Left forelimb (tissue), 1 donor: ENCODE measurements at regions not wholly inside any gene's neighbourhood (a gene's known extent, or its start where the extent isn't known, plus 50 kb on each side); places are given as distances from the start of the nearest gene placed in this dataset.
"Not testable (repeated sequence)": the region's sequence is repeated elsewhere in the genome, so short reads cannot be mapped to it uniquely, and the experiment has no call there.

Source experiments
- DNase-seq: peaks from one replicate; pipeline ENCODE4 v3.0.0-alpha.2; 2018; ENCODE audit warnings: low spot score

DNA sequence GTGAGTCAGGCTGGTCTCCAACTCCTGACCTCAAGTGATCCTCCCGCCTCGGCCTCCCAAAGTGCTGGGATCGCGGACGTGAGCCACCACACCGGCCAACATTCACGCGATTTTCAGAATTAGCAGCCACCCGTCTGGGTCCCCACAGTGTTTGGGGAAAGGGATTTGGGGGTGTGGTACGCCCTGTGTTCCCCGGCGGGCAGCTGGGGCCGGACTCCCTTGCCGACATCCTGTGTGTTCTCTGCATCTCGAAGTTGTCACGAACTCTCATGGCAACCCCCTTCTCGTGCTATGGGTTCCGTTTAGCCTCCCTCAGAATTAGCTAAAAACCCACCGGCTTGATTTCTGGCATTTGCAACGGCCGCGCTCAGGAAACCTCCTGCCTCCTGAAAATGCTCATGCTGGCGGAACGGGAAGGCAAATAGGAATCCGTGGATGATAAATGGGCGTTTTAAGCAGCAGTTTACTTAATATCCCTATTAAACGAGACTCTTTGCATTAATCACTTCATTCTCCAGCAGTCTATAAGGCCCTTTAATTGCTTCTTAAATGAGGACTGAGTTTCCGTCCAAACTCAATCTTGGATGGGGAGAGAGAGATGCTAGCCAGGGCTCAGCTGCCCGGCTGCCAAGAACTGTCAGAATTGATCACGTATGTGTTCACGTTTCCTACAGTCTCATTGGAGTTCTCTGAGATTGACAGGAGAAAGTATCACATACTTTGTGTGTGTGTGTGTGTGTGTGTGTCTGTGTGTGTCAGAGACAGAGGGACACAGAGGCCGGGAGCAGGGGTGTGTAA lies 78.9 kb upstream of the PPP2R3B start:
- DNase-seq, result no peak

DNA sequence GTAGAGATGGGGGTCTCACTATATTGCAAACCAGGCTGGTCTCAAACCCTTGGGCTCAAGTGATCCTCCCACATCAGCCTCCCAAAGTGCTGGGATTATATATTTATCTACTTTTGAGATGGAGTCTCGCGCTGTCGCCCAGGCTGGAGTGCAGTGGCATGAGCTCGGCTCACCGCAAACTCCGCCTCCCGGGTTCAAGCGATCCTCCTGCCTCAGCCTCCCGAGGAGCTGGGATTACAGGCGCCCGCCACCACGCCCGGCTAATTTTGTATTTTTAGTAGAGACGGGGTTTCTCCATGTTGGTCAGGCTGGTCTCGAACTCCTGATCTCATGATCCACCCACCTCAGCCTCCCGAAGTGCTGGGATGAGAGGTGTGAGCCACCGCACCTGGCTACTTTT lies 80.1 kb upstream of the PPP2R3B start:
- not testable (repeated sequence) for DNase-seq

DNA sequence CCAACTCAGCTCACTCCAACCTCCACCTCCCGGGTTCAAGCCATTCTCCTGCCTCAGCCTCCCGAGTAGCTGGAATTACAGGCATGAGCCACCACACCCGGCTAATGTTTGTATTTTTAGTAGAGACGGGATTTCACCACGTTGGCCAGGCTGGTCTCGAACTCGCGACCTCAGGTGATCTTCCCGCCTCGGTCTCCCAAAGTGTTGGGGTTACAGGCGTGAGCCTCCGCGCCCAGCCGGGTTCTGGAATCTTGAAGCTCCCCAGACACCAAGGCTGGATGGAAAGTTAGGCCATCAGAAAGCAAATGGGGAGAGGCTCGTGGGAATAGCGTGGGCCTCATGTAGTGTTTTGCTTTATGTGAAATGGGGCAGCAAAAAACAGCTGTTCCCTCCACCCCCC lies 81.0 kb upstream of the PPP2R3B start:
- not testable (repeated sequence) for DNase-seq

DNA sequence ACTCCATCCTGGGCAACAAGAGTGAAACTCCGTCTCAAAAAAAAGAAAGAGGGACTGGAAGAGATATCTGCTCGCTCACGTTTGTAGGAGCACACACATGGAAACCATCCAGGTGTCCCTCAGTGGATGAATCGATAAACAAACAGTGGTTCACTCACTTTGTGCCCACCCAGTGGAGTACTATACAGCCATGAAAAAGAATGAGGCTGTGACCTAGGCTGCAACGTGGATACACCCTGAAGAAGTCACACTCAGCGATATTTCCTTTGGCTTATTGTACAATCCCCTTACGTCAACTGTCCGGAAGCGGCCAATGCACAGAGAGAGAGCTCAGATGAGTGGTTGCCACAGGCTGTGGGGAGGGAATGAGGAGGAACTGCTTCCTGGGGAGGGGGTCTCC lies 82.3 kb upstream of the PPP2R3B start:
- DNase-seq, result no peak

DNA sequence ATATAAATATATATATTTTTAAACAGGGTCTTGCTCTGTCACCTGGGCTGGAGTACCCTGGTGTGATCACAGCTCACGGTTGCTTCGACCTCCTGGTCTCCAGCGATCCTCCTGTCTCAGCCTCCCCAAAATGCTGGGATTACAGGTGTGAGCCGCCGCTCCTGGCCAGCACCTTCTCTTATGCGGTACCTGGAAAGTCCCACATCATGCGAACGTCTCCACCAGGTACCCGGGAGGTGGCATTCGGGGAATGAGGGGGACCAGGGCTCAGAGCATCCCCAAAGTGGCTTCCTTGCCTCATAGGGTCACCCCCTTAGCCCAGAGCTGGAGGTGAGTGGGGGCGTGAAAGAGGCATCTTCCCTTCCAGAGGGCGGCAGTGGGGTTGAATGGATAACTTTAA lies 84.0 kb upstream of the PPP2R3B start:
- DNase-seq, result no peak

DNA sequence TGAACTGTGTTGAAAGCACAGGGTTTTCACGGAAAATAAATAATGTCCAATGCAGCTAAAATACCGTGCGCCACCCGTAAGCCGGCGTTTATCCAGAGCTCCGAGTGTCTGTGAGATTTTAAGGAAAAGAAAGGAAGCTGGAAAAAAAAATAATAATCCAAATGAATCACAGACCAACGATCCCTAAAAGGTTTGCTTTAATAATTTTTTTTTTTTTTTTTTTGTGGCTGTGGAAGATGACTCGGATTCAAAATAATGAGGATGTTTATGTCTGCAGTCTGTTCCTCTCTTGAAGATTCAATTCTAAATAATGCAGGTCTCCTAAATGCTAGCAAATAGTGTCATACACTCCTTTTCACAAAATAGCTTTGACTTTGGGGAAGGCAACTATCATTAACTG lies 84.6 kb upstream of the PPP2R3B start:
- DNase-seq, result no peak

DNA sequence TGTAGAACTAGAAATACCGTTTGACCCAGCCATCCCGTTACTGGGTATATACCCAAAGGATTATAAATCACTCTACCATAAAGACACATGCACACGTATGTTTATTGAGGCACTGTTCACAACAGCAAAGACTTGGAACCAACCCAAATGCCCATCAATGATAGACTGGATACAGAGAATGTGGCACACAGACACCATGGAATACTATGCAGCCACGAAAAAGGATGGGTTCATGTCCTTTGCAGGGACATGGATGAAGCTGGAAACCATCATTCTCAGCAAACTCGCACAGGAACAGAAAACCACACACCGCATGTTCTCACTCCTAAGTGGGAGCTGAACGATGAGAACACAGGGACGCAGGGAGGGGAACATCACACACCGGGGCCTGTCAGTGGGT lies 85.6 kb upstream of the PPP2R3B start:
- not testable (repeated sequence) for DNase-seq

DNA sequence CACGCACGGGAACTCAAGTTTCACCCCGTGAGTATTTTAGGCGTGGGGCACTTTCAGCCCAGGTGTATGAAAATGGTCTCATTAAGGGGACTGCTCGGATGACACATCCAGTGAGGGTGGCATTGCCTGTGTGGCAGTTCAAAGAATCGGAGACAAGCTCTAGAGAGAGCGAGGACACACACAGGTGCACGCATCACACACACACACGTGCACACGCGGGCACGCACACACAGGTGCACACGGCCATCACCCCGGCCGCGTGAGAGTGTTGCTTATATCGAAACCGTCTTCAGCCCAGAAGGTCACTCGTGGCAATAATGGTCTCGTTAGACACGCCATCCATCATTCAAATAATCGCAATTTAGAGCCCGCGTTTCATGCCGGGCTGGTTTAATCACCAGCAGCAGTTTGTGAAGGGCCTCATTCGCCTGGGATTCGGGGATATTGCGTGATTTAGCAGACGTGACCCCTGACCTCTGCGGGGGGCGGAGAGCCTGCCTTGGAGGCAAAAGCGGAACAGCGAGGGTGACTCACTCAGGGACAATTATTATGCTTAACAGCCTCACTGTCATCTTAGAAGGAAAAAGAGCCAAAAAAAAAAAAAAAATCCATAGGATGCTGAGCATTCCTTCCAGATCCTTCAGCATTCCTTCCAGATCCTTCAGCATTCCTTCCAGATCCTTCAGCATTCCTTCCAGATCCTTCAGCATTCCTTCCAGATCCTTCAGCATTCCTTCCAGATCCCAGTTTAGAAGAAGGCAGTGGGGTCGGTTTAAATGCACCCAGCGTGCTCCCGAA lies 89.4 kb upstream of the PPP2R3B start:
- no peak for DNase-seq

DNA sequence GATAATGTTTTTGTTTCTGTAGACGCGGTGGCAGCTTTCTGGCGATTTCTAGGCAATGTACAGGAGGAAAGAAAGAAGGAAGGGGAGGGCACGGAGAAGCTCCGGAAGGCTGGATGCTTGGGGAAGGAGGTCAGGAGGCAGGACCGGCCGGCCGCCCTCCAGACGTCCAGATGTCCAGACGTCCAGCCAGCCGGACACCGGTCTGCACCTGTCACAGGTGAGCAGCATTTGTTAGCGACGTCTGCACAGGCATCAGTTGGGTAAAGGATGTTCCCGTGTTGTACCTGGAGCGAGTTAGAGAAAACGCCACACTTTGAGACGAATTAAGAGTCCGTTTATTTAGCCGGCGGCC lies 90.0 kb upstream of the PPP2R3B start:
- peak; percentile 18 for DNase-seq

DNA sequence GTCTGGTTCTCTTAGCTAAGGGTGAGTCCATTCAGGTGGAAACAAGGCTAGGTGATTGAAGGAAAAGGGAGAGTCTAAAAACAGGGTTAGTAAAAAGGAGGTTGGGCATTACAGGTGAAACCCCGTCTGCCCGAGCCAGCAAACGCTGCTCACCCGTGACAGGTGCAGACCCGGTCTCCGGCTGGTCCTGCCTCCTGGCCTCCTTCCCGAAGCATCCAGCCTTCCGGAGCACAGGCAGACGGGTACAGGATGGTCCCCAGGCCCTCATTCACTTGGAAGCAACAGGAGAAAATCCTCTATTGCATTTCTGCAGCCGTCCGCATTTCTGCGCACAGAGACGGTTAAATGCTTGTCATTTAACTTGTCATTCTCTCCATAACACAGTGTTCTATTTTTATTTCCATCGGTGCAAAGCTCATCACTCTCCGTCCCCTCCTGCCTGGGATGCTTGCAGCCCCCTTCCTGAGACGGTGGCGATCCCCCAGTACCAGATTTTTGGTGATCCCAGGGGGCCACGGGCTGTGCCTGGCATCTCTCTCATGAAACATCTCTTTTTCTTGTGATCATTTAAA lies 90.8 kb upstream of the PPP2R3B start:
- peak; percentile 30 for DNase-seq

DNA sequence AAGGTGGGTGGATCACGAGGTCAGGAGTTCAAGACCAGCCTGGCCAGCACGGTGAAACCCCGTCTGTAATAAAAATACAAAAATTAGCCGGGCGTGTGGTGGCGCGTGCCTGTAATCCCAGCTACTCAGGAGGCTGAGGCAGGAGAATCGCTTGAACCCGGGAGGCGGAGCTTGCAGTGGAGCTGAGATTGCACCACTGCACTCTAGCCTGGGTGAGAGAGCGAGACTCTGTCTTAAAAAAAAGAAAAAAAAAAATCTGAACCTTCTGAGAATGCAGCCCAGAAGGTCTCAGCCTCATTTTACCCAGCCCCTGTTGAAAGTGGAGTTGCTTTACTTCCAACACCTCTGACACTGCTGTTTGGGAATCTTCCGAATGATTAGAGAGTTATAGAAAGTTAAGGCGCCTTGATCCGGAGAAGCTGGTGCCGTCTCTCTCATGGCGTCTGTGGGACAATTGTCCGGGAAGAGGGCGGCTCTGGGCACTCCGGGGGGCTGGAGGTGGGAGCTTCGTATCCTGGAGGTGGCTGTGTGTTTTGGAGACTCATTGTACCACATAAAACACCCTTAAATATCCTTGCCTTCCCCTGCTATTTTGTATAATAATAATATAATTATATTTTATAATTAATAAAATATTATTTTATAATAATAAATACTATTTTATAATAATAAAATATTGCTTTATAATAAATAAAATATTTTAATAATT lies 92.7 kb upstream of the PPP2R3B start:
- DNase-seq, result no peak

DNA sequence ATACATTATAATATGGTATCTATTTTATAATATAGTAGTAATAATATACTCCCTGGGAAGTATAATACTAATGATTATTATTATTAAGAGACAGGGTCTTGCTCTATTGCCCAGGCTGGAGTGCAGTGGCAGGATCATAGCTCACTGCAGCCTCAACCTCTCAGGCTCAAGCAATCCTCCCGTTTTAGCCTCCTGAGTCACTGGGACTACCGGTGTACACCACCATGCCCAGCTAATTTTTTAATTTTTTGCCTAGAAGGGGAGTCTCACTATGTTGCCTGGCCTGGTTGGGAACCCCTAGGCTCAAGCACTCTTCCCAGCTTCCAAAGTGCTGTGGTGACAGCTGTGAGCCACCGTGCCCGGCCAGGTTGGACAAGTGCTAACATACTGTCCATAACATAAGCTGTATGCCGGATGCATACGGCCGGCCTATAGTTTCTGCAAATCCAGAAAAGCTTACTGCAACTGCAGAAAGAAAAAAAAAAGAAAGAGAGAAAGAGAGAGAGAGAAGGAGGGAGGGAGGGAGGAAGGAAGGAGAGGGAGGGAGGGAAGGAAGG lies 94.2 kb upstream of the PPP2R3B start:
- DNase-seq, result no peak

DNA sequence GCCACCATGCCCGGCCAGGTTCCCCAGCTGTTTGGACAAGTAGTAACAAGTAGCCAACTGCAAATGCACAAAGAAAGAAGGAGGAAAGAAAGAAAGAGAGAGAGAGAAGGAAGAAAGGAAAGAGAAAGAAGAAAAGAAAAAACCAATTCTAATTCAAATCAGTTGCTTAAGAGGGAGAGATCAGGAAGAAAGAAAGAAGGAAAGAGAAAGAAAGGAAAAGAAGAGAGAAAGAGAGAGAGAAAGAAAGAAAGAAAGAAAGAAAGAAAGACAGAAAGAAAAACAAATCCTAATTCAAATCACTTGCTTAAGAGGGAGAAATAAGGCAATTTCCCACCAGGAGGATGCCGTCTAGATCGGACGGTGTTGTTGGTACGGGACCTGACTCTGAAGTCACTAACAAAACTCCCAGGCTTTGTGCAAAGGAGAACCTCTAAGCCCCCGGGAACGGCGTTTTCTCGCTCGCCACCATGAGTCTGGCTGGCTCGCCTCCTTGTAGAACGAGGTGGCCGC lies 95.5 kb upstream of the PPP2R3B start:
- DNase-seq, result no peak

DNA sequence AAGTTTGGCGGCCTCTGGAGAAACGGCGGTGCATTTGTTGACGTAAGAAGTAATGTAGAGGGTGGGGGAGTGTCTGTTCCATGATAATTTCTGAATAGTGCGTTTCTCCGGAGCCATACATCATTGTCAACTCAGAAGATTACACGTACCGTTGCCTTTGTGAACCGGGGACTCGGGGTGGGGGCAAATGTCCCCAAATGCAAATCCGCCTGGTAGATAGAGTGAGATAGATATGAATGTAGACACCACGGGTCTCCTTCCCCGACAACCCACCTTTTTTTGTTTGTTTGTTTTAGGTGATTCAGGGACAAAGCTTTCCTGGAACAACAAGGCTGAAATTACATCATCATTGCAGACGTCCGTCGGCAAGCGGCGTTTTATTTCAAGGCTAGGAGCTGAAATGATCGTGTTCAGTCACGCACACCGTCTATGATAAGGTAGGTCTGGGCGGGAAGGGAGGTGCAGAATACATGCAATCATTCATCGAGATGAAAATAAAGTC lies 96.0 kb upstream of the PPP2R3B start:
- no peak for DNase-seq

DNA sequence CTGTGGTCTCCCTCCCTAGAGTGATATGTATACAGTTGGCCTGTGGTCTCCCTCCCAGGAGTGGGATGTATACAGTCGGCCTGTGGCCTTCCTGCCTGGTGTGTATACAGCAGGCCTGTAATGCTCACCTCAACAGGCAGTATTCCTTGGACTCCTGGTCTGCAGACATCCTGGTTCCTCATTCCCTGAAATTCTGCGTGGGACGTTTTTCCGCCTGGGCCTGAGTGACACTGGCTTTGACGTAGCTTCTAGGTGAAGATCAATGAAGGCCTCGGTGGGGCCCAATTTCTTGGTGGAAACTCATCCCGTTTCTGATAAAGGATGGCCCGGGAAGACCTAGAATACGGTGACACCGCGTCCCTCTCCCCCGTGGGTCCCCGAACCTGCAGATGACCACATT lies 98.7 kb upstream of the PPP2R3B start:
- DNase-seq, result no peak

DNA sequence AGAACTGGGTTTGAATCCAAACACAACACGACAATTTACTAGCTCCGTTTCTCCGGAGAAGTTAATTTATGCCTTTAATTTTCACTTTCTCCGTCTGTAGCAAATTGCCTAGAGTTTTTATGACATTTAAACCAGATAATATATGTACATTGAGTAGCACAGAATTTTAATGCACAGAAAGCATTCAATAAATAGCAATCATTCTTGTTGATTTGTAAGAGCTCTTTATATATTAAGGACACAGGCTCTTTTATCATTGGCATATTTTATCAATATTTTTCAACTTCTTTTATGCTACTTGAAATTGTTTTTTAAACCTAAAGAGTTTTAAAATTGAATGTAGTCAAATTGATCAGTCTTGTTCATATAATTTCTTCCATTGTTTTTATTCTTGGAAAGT lies 99.6 kb upstream of the PPP2R3B start:
- DNase-seq, result no peak

DNA sequence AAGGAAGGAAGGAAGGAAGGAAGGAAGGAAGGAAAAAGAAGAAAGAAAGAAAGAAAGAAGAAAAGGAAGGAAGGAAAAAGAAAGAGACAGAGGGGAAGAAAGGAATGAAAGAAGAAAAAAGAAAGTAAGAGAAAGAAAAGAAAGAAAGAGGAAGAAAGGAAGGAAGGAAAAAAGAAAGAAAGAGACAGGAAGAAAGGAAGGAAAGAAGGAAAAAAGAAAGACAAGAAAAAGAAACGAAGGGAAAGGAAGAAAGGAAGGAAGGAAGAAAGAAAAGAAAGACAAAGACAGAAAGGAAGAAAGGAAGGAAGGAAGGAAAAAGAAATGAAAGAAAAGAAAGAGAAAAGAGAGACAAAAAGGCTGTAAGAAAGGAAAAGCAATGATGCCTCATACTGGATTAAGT lies 101.1 kb upstream of the PPP2R3B start:
- no peak for DNase-seq

DNA sequence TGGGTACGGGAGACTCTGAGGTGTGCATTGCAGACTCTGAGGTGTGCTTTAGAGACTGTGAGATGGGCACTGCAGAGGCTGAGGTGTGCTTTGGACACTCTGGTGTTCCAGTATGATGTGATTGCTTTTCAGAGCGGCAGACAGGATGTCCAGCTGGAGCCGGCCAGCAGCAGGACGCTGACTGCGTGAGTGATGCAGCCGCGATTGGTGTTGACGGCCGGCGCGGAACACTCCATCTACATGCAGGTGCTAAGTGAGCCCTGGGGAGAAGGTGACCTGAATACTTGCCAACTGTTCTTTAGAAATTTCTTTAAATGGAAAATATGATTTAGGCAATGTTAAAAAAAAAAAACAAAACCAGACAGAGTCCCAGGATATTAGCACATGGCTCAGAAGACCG lies 103.1 kb upstream of the PPP2R3B start:
- no peak for DNase-seq

DNA sequence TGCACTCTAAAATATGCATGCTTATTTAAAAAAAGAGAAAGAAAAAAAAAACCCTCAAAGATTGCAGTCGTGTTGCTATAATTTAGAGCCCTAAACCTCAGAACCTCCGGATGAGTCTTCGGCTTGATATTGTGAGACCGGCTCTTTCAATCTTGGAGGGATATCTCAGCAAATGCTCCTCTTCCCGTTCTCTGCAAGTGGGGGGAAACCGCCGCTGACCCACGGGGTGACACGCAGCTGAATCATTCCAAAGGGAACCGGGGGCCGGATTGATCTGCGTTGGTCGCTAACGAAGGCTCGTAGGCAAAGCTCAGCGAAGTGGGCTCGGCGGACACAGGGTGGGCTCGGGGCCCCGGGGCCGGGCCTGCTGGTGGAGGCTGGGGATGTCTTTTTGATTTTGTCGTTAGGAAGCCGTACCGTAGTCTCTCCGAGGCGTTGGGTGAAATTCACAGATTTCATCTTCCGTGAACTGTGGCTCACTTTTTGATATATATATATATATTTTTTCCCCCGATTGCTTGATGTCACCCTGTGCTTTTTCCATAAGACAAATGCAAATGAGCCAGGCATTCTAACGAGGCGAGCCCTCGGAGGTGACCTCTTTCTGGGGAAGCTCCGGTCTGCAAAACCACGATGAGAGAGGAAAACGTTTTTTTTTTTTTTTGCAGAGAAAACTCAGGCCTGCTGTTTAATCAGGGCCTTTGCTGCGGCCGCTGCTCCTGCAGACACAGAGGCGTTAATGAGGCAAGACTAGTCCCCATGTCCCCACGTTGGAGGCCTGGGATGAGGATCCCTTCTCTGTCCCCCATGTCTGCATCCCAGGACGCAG lies 110.7 kb upstream of the PPP2R3B start:
- DNase-seq, result no peak

DNA sequence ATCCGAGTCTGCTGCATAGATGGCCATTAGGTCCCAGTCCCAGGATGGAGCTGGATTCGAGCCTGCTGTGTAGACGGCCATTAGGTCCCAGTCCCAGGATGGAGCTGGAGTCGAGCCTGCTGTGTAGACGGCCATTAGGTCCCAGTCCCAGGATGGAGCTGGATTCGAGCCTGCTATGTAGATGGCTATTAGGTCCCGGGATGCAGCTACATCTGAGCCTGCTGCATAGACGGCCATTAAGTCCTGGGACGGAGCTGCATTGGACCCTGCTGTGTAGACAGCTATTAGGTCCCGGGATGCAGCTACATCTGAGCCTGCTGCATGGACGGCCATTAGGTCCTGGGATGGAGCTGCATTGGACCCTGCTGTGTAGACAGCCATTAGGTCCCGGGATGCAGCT lies 112.2 kb upstream of the PPP2R3B start:
- not testable (repeated sequence) for DNase-seq

DNA sequence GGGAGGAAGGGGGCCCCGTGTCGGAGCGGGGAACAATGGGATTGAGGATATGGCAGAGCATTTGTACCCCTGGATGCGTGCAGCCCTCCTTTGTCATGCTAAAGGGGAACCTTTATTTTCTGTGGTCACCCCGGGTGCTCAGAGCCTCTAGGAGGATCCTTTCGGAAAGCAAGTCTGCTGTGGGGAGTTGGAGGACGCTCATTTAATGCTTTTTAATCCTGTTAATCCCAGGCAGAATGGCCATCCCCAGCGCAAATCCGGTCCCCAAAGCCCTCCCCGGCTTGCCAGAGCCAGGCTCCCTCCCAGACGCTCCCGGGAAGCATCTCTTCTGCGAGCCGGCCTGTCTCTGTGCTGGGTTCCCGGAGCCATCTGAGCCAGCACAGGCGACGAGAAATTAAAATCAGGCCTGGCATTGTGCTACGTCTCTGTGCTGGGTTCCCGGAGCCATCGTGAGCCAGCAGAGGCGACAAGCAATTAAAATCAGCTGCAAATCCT lies 113.2 kb upstream of the PPP2R3B start:
- DNase-seq, result no peak
